ENCODE measurements at regions not wholly inside any gene's neighbourhood (a gene's known extent, or its start where the extent isn't known, plus 50 kb on each side); places are given as distances from the start of the nearest gene placed in this dataset.

- Histone ChIP-seq H3K27ac (no peak overlapping the region), H3K4me3 (no peak overlapping the region), H3K9me3 (peaks cover 0 to 7% of the 10 kb centered on the region in 2 donors), H3K4me1 (no peaks in the 10 kb centered on the region), H3K36me3 (no peaks in the 10 kb centered on the region), H3K27me3 (no peaks in the 10 kb centered on the region)
- no peak for TF ChIP-seq CTCF (IDR thresholded peaks at IDR 0.05)
- no peak for DNase-seq (ENCODE audit: low spot score)
These were observed 681.2 kb downstream of the HDGFL1 start for GRCh38 chr6:23250556-23250955.

GRCh38 chr6:23262864-23263263 lies 693.5 kb downstream of the HDGFL1 start:
- TF ChIP-seq CTCF (IDR thresholded peaks at IDR 0.05) = no peak
- Histone ChIP-seq H3K27me3 (no peaks in the 10 kb centered on the region), H3K36me3 (no peaks in the 10 kb centered on the region)

GRCh38 chr6:23265270-23265669 lies 695.9 kb downstream of the HDGFL1 start:
- Histone ChIP-seq H3K4me3 (no peak overlapping the region), H3K36me3 (no peaks in the 10 kb centered on the region), H3K27ac (no peak overlapping the region), H3K27me3 (no peaks in the 10 kb centered on the region), H3K4me1 (no peaks in the 10 kb centered on the region), H3K9me3 (peaks cover 0 to 2% of the 10 kb centered on the region in 2 donors)
- no peak for DNase-seq (ENCODE audit: low spot score)
- no peak for TF ChIP-seq CTCF (IDR thresholded peaks at IDR 0.05)

More at GRCh38 chr6:23262864-23263263, 693.5 kb downstream of the HDGFL1 start:
- Histone ChIP-seq H3K4me1 (no peaks in the 10 kb centered on the region), H3K4me3 (no peak overlapping the region), H3K9me3 (peaks cover 0 to 6% of the 10 kb centered on the region in 2 donors), H3K27ac (no peak overlapping the region)
- DNase-seq (ENCODE audit: low spot score) = no peak

- Histone ChIP-seq H3K4me1 (no peaks in the 10 kb centered on the region), H3K9me3 (no peaks in the 10 kb centered on the region), H3K36me3 (no peaks in the 10 kb centered on the region), H3K4me3 (no peak overlapping the region), H3K27ac (no peak overlapping the region), H3K27me3 (no peaks in the 10 kb centered on the region)
- TF ChIP-seq CTCF (IDR thresholded peaks at IDR 0.05) = no peak
- DNase-seq (ENCODE audit: low spot score) = no peak
These were observed 697.2 kb downstream of the HDGFL1 start for GRCh38 chr6:23266536-23266935.

DNA sequence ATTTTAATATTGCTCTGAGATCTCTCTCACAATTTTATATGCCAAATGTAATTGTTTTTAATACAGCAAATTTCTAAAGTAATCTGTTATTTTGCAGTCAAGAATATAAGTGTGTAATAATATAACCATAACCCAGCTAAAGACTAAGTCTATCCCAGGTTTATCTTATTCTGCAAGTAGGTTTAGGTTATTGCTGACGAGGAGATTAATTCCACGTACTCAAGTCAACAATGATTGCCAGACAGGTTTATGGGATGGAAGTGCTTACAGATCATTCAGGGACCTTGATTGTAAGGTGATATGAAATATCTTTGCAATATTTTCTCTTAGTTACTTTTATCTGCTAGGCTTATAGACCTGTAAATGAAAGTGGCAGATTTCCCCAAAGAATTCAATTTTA lies 698.3 kb downstream of the HDGFL1 start:
- DNase-seq (ENCODE audit: low spot score) = no peak
- H3K27ac ChIP-seq = no peak overlapping the region
- H3K9me3 ChIP-seq = no peaks in the 10 kb centered on the region
- no peak for TF ChIP-seq CTCF (IDR thresholded peaks at IDR 0.05)
- H3K27me3 ChIP-seq = no peaks in the 10 kb centered on the region
- no peaks in the 10 kb centered on the region for H3K36me3 ChIP-seq
- H3K4me3 ChIP-seq = no peak overlapping the region
- H3K4me1 ChIP-seq = no peaks in the 10 kb centered on the region

- no peak overlapping the region for H3K27ac ChIP-seq
- H3K9me3 ChIP-seq = no peaks in the 10 kb centered on the region
- H3K36me3 ChIP-seq = no peaks in the 10 kb centered on the region
- no peak overlapping the region for H3K4me3 ChIP-seq
- no peak for DNase-seq (ENCODE audit: low spot score)
- no peaks in the 10 kb centered on the region for H3K4me1 ChIP-seq
- TF ChIP-seq CTCF (IDR thresholded peaks at IDR 0.05) = no peak
- no peaks in the 10 kb centered on the region for H3K27me3 ChIP-seq
These were observed 699.0 kb downstream of the HDGFL1 start for GRCh38 chr6:23268348-23268747.

All from right atrium auricular region (tissue), 2 donors.